KMS-11 (cell line): ENCODE measurements at regions not wholly inside any gene's neighbourhood (a gene's known extent, or its start where the extent isn't known, plus 50 kb on each side); places are given as distances from the start of the nearest gene placed in this dataset.

Experiments used
- H2AFZ ChIP-seq: fragments of 200-600 bp; sonication (generic); 2 replicates; pipeline ENCODE4 v1.6.1; 2016; ENCODE audit warnings: antibody characterized with exemption, mixed run types, low read depth
- H3K27ac ChIP-seq: fragments of 200-600 bp; sonication (generic); 2 replicates; pipeline ENCODE4 v1.6.1; 2016; ENCODE audit warnings: mild to moderate bottlenecking, mixed run types
- H3K27me3 ChIP-seq: fragments of 200-600 bp; sonication (generic); 2 replicates; pipeline ENCODE4 v1.6.1; 2017; ENCODE audit warnings: mild to moderate bottlenecking, low read depth, mixed run types, moderate library complexity; ENCODE audit not compliant: insufficient read depth
- H3K36me3 ChIP-seq: fragments of 200-600 bp; sonication (generic); 2 replicates; pipeline ENCODE4 v1.6.1; 2017; ENCODE audit warnings: mild to moderate bottlenecking, mixed run types; ENCODE audit not compliant: insufficient read depth
- H3K4me1 ChIP-seq: fragments of 200-600 bp; sonication (generic); 2 replicates; pipeline ENCODE4 v1.6.1; 2016; ENCODE audit warnings: mild to moderate bottlenecking, low read depth, mixed run types; ENCODE audit not compliant: poor library complexity, severe bottlenecking
- H3K4me2 ChIP-seq: fragments of 200-600 bp; sonication (generic); 2 replicates; pipeline ENCODE4 v1.7.0; 2016; ENCODE audit warnings: mild to moderate bottlenecking, mixed run types
- H3K4me3 ChIP-seq: fragments of 200-600 bp; sonication (generic); IDR thresholded peaks from 2 replicates; pipeline ENCODE4 v1.6.1; 2017; ENCODE audit warnings: low read depth, low read length, mixed read lengths; ENCODE audit not compliant: insufficient read depth
- H3K79me2 ChIP-seq: fragments of 200-600 bp; sonication (generic); 2 replicates; pipeline ENCODE4 v1.6.1; 2016; ENCODE audit warnings: low read depth, mixed run types; ENCODE audit not compliant: insufficient read depth
- H3K9ac ChIP-seq: fragments of 200-600 bp; sonication (generic); 2 replicates; pipeline ENCODE4 v1.6.1; 2016; ENCODE audit warnings: mild to moderate bottlenecking, mixed run types
- H4K20me1 ChIP-seq: fragments of 200-600 bp; sonication (generic); 2 replicates; pipeline ENCODE4 v1.6.1; 2016; ENCODE audit warnings: mild to moderate bottlenecking, mixed run types; ENCODE audit not compliant: insufficient read depth
- TF ChIP-seq, protein P1 (sequence below): fragments of 200-600 bp; sonication (generic); conservative IDR thresholded peaks from 2 replicates; pipeline ENCODE4 v1.6.1; 2017; ENCODE audit warnings: low read depth, mild to moderate bottlenecking, antibody characterized with exemption, low read length, moderate library complexity, mixed read lengths

DNA sequence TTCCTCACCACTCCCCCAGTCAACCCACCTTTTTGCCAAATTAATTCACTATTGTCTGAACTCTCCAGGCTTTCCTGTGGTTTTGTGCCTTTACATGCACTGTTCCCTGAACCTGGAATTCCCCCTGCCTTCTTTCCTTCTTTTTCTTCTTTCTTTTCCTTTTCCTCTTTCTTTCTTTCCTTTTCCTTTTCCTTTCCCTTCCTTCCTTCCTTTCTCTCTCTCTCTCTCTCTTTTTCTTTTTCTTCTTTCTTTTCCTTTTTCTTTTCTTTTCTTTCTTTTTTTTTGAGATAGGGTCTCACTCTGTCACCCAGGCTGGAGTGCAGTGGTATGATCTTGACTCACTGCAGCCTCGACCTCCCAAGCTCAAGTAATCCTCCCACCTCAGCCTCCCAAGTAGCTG lies 56.6 kb upstream of the CDC42BPA start:
- no peaks in the 10 kb centered on the region for H3K79me2 ChIP-seq
- no peaks in the 10 kb centered on the region for H3K27me3 ChIP-seq
- no peaks in the 10 kb centered on the region for H3K36me3 ChIP-seq
- H3K9ac ChIP-seq: no peak overlapping the region
- no peak overlapping the region for H2AFZ ChIP-seq
- H3K27ac ChIP-seq: no peak overlapping the region
- TF ChIP-seq, protein P1, sequence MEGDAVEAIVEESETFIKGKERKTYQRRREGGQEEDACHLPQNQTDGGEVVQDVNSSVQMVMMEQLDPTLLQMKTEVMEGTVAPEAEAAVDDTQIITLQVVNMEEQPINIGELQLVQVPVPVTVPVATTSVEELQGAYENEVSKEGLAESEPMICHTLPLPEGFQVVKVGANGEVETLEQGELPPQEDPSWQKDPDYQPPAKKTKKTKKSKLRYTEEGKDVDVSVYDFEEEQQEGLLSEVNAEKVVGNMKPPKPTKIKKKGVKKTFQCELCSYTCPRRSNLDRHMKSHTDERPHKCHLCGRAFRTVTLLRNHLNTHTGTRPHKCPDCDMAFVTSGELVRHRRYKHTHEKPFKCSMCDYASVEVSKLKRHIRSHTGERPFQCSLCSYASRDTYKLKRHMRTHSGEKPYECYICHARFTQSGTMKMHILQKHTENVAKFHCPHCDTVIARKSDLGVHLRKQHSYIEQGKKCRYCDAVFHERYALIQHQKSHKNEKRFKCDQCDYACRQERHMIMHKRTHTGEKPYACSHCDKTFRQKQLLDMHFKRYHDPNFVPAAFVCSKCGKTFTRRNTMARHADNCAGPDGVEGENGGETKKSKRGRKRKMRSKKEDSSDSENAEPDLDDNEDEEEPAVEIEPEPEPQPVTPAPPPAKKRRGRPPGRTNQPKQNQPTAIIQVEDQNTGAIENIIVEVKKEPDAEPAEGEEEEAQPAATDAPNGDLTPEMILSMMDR: no peak
- H3K4me3 ChIP-seq: no peak overlapping the region
- no peak overlapping the region for H3K4me2 ChIP-seq
- H3K4me1 ChIP-seq: no peaks in the 10 kb centered on the region
- no peaks in the 10 kb centered on the region for H4K20me1 ChIP-seq

- Histone ChIP-seq H3K4me1 (peaks cover 3% of the 10 kb centered on the region), H3K4me2 (no peak overlapping the region), H3K4me3 (no peak overlapping the region), H2AFZ (no peak overlapping the region), H3K27me3 (no peaks in the 10 kb centered on the region), H3K36me3 (no peaks in the 10 kb centered on the region), H3K9ac (no peak overlapping the region), H3K27ac (no peak overlapping the region), H3K79me2 (no peaks in the 10 kb centered on the region), H4K20me1 (no peaks in the 10 kb centered on the region)
- TF ChIP-seq, protein P1: no peak
These were observed 54.4 kb upstream of the CDC42BPA start for GRCh38 chr1:227372726-227373130.

- Histone ChIP-seq H3K27me3 (no peaks in the 10 kb centered on the region), H3K79me2 (no peaks in the 10 kb centered on the region), H2AFZ (no peak overlapping the region), H3K36me3 (no peaks in the 10 kb centered on the region), H3K4me1 (peaks cover 3% of the 10 kb centered on the region), H4K20me1 (no peaks in the 10 kb centered on the region), H3K4me2 (no peak overlapping the region), H3K9ac (no peak overlapping the region), H3K27ac (no peak overlapping the region), H3K4me3 (no peak overlapping the region)
- TF ChIP-seq, protein P1: no peak
These were observed 52.4 kb upstream of the CDC42BPA start for GRCh38 chr1:227370533-227371254.

- no peaks in the 10 kb centered on the region for H3K27me3 ChIP-seq
- H3K4me2 ChIP-seq: no peak overlapping the region
- no peaks in the 10 kb centered on the region for H3K79me2 ChIP-seq
- TF ChIP-seq, protein P1: no peak
- no peak overlapping the region for H3K9ac ChIP-seq
- no peaks in the 10 kb centered on the region for H4K20me1 ChIP-seq
- peaks cover 3% of the 10 kb centered on the region for H3K4me1 ChIP-seq
- no peak overlapping the region for H3K4me3 ChIP-seq
- H2AFZ ChIP-seq: no peak overlapping the region
- no peaks in the 10 kb centered on the region for H3K36me3 ChIP-seq
- no peak overlapping the region for H3K27ac ChIP-seq
These were observed 50.9 kb upstream of the CDC42BPA start for GRCh38 chr1:227369102-227369760.
